ENCODE measurements at regions not wholly inside any gene's neighbourhood (a gene's known extent, or its start where the extent isn't known, plus 50 kb on each side); places are given as distances from the start of the nearest gene placed in this dataset.

GRCh38 chr10:124213471-124213870 lies 120.1 kb upstream of the CHST15 start:
- no peak for TF ChIP-seq CTCF (IDR thresholded peaks at IDR 0.05; ENCODE audit: poor library complexity)
- TF ChIP-seq EZH2 (IDR thresholded peaks at IDR 0.05; ENCODE audit: borderline replicate concordance), result no peak
- TF ChIP-seq EZH2phosphoT487 (IDR thresholded peaks at IDR 0.05; ENCODE audit: low read depth, severe bottlenecking, unreplicated experiment), result no peak
